DOHH2 (cell line): ENCODE measurements at regions not wholly inside any gene's neighbourhood (a gene's known extent, or its start where the extent isn't known, plus 50 kb on each side); places are given as distances from the start of the nearest gene placed in this dataset.
"Not testable (repeated sequence)": the region's sequence is repeated elsewhere in the genome, so short reads cannot be mapped to it uniquely, and the experiment has no call there.

ENCODE experiments used
- H3F3A ChIP-seq: fragments of 200-600 bp; sonication (generic), shearing (Covaris generic); 2 replicates; pipeline ENCODE4 v1.6.0; 2016; ENCODE audit warnings: antibody characterized with exemption, mild to moderate bottlenecking; ENCODE audit not compliant: control insufficient read depth, insufficient read depth
- H3K27ac ChIP-seq: fragments of 200-600 bp; sonication (generic); 2 replicates; pipeline ENCODE4 v1.5.1; 2014; ENCODE audit warnings: low read depth, mild to moderate bottlenecking, low read length, moderate library complexity
- H3K27me3 ChIP-seq: fragments of 200-600 bp; sonication (generic); 2 replicates; pipeline ENCODE4 v1.6.1; 2014; ENCODE audit warnings: mild to moderate bottlenecking, low read length, mixed read lengths; ENCODE audit not compliant: control insufficient read depth
- H3K36me3 ChIP-seq: fragments of 200-600 bp; sonication (generic); 2 replicates; pipeline ENCODE4 v1.6.1; 2014; ENCODE audit warnings: mild to moderate bottlenecking, low read length, moderate library complexity, mixed read lengths; ENCODE audit not compliant: control insufficient read depth
- H3K4me1 ChIP-seq: fragments of 200-600 bp; sonication (generic); 2 replicates; pipeline ENCODE4 v1.6.1; 2014; ENCODE audit warnings: mild to moderate bottlenecking, low read length, mixed read lengths; ENCODE audit not compliant: control insufficient read depth
- H3K4me2 ChIP-seq: fragments of 200-600 bp; sonication (generic); 2 replicates; pipeline ENCODE4 v1.6.0; 2014; ENCODE audit warnings: mild to moderate bottlenecking, low read length, moderate library complexity
- H3K4me3 ChIP-seq: fragments of 200-600 bp; sonication (generic); 2 replicates; pipeline ENCODE4 v1.5.1; 2014; ENCODE audit warnings: mild to moderate bottlenecking, low read length, mixed read lengths
- H3K79me2 ChIP-seq: fragments of 200-600 bp; sonication (generic); 2 replicates; pipeline ENCODE4 v1.6.1; 2014; ENCODE audit warnings: mild to moderate bottlenecking, low read length, mixed read lengths; ENCODE audit not compliant: control insufficient read depth
- H3K9me2 ChIP-seq: fragments of 200-600 bp; sonication (generic); replicated peaks from 2 replicates; pipeline ENCODE4 v1.6.1; 2014; ENCODE audit warnings: mild to moderate bottlenecking, low read length, mixed read lengths; ENCODE audit not compliant: control insufficient read depth
- H3K9me3 ChIP-seq: fragments of 200-600 bp; sonication (generic); 2 replicates; pipeline ENCODE4 v1.6.1; 2014; ENCODE audit warnings: antibody characterized with exemption, low read length, mixed read lengths; ENCODE audit not compliant: control insufficient read depth, insufficient read depth
- H4K20me1 ChIP-seq: fragments of 200-600 bp; sonication (generic); 2 replicates; pipeline ENCODE4 v1.6.0; 2014; ENCODE audit warnings: low read depth, mild to moderate bottlenecking, antibody characterized with exemption, low read length, moderate library complexity; ENCODE audit not compliant: control insufficient read depth, insufficient read depth
- EZH2phosphoT487 ChIP-seq: fragments of 200-600 bp; sonication (generic); IDR thresholded peaks from 2 replicates; pipeline ENCODE4 v1.6.1; 2017; ENCODE audit warnings: borderline replicate concordance, mild to moderate bottlenecking, antibody characterized with exemption, low read length, moderate library complexity, mixed read lengths
- TF ChIP-seq, protein P1 (sequence below): fragments of 200-600 bp; sonication (generic); IDR thresholded peaks from one replicate; pipeline ENCODE4 v1.5.1; 2014; ENCODE audit warnings: antibody characterized with exemption, mild to moderate bottlenecking, low read depth, low read length; ENCODE audit not compliant: poor library complexity, severe bottlenecking

DNA sequence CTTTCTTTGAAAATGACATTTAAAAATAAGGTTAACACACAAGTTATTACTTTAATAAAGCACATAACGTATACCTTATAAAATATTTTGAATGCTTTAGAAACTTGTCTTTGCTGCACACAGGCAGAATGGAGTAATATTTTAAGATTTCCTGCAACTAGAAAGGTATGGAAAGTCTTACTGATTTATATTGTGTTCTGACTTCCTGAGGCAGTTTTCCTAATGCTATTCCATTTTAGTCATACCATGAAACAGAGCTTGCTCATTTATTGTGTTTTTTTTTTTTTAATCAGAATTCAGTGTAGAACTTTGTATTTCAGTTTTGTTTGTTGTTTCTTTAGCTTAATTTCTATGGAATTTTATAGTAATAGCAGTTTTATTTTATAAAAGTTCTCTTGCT, 60.9 kb upstream of the S1PR1 start:
- Histone ChIP-seq H3K9me3 (no peaks in the 10 kb centered on the region), H3K27ac (no peak overlapping the region), H3F3A (no peaks in the 10 kb centered on the region), H3K4me1 (peaks cover 11% of the 10 kb centered on the region), H3K79me2 (no peaks in the 10 kb centered on the region), H3K27me3 (no peaks in the 10 kb centered on the region), H3K9me2 (no peaks in the 10 kb centered on the region), H3K4me3 (no peak overlapping the region), H3K36me3 (no peaks in the 10 kb centered on the region), H4K20me1 (no peaks in the 10 kb centered on the region), H3K4me2 (no peak overlapping the region)
- no peak for TF ChIP-seq EZH2phosphoT487
- TF ChIP-seq, protein P1, sequence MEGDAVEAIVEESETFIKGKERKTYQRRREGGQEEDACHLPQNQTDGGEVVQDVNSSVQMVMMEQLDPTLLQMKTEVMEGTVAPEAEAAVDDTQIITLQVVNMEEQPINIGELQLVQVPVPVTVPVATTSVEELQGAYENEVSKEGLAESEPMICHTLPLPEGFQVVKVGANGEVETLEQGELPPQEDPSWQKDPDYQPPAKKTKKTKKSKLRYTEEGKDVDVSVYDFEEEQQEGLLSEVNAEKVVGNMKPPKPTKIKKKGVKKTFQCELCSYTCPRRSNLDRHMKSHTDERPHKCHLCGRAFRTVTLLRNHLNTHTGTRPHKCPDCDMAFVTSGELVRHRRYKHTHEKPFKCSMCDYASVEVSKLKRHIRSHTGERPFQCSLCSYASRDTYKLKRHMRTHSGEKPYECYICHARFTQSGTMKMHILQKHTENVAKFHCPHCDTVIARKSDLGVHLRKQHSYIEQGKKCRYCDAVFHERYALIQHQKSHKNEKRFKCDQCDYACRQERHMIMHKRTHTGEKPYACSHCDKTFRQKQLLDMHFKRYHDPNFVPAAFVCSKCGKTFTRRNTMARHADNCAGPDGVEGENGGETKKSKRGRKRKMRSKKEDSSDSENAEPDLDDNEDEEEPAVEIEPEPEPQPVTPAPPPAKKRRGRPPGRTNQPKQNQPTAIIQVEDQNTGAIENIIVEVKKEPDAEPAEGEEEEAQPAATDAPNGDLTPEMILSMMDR, result no peak

GRCh38 chr1:101175466-101175865, 61.4 kb upstream of the S1PR1 start:
- Histone ChIP-seq H3K27me3 (no peaks in the 10 kb centered on the region), H3K4me3 (no peak overlapping the region), H3K9me3 (no peaks in the 10 kb centered on the region), H3K36me3 (no peaks in the 10 kb centered on the region), H4K20me1 (no peaks in the 10 kb centered on the region), H3K27ac (no peak overlapping the region), H3K4me1 (peaks cover 11% of the 10 kb centered on the region), H3F3A (no peaks in the 10 kb centered on the region), H3K79me2 (no peaks in the 10 kb centered on the region), H3K4me2 (no peak overlapping the region), H3K9me2 (no peaks in the 10 kb centered on the region)
- no peak for TF ChIP-seq EZH2phosphoT487
- TF ChIP-seq, protein P1, result no peak

DNA sequence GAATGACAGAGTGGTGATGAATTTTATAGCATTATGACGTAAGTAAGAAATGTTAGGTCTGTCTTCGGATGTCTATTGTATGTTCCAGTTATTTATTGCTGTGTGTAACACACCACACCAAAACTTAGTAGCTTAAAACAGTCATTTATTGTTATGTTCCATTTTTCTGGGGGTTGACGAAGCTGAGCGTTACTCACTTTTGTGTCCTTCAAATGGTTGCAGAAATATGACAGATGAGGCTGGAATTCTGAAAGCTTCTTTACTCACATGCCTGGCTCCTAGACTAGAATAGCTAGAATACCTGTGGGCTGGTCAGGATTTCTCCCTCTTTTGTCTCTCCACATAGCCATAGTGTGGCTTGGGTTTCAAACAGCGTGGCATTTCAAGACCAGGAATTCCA, 62.1 kb upstream of the S1PR1 start:
- H3K9me3 ChIP-seq, result no peaks in the 10 kb centered on the region
- H3K4me2 ChIP-seq, result no peak overlapping the region
- H3K4me1 ChIP-seq, result peaks cover 11% of the 10 kb centered on the region
- H3K36me3 ChIP-seq, result no peaks in the 10 kb centered on the region
- H3K79me2 ChIP-seq, result no peaks in the 10 kb centered on the region
- no peak overlapping the region for H3K4me3 ChIP-seq
- H3F3A ChIP-seq, result no peaks in the 10 kb centered on the region
- H4K20me1 ChIP-seq, result no peaks in the 10 kb centered on the region
- H3K27me3 ChIP-seq, result no peaks in the 10 kb centered on the region
- H3K9me2 ChIP-seq, result no peaks in the 10 kb centered on the region
- H3K27ac ChIP-seq, result no peak overlapping the region
- TF ChIP-seq EZH2phosphoT487, result no peak
- TF ChIP-seq, protein P1, result no peak

DNA sequence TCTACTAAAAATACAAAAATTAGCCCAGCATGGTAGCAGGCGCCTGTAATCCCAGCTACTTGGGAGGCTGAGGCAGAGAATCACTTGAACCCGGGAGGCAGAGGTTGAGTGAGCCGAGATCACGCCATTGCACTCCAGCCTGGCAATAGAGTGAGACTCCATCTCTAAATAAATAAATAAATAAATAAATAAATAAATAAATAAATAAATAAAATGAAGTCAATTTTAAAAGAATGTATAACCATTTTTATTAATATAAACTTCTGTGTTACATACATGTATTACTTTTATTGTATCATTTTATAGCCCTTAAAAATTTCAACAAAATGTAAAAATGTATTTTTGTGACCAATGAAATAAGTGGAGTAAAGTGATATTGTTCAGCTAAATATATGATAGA, 62.5 kb upstream of the S1PR1 start:
- H3K4me1 ChIP-seq, H3K4me2 ChIP-seq, H4K20me1 ChIP-seq, H3K79me2 ChIP-seq, H3K36me3 ChIP-seq, H3K9me3 ChIP-seq, H3K9me2 ChIP-seq, H3F3A ChIP-seq, H3K27ac ChIP-seq, H3K27me3 ChIP-seq, H3K4me3 ChIP-seq: not testable (repeated sequence)
